Ascending aorta (tissue), 2 donors: ENCODE measurements at regions not wholly inside any gene's neighbourhood (a gene's known extent, or its start where the extent isn't known, plus 50 kb on each side); places are given as distances from the start of the nearest gene placed in this dataset.

Source experiments
- DNase-seq, 2 donors: peaks; one replicate each; pipeline ENCODE4 v3.0.0-alpha.2; 2019; ENCODE audit warnings: low spot score in 2 of 2
- H3K27ac ChIP-seq, 2 donors: fragments of 200-600 bp; sonication (generic); one replicate each; pipeline ENCODE4 v1.5.1; 2016 to 2017; ENCODE audit warnings: mild to moderate bottlenecking in 1 of 2
- H3K27me3 ChIP-seq: fragments of 200-600 bp; sonication (generic); one replicate; pipeline ENCODE4 v1.5.1; 2017
- H3K36me3 ChIP-seq, 2 donors: fragments of 200-600 bp; sonication (generic); one replicate each; pipeline ENCODE4 v1.5.1; 2016
- H3K4me1 ChIP-seq, 2 donors: fragments of 200-600 bp; sonication (generic); one replicate each; pipeline ENCODE4 v1.5.1; 2016 to 2017; ENCODE audit warnings: mild to moderate bottlenecking in 1 of 2
- H3K4me3 ChIP-seq, 2 donors: fragments of 200-600 bp; sonication (generic); one replicate each; pipeline ENCODE4 v1.5.1; 2016 to 2017; ENCODE audit warnings: mild to moderate bottlenecking in 1 of 2
- H3K9me3 ChIP-seq, 2 donors: fragments of 200-600 bp; sonication (generic); one replicate each; pipeline ENCODE4 v1.5.1; 2016
- CTCF ChIP-seq, 3 experiments: fragments of 200-600 bp in 2 of 3; fragments of 450-650 bp in 1 of 3; sonication (generic) in 2 of 3; IDR thresholded peaks; one replicate each; pipeline ENCODE4 v1.5.1; 2016 to 2019; ENCODE audit warnings: antibody characterized with exemption in 3 of 3, mild to moderate bottlenecking in 1 of 3, moderate library complexity in 1 of 3
- intact Hi-C: fragments of 100-400 bp; cut with DNase I; formaldehyde crosslinking; loops from one replicate; pipeline ENCODE4 v1.15.1; 2023

- no peak for TF ChIP-seq CTCF (IDR thresholded peaks at IDR 0.05)
- no peak for DNase-seq
- intact Hi-C loops, result no loop called here
- no peak overlapping the region for H3K4me3 ChIP-seq
- H3K27ac ChIP-seq, result no peak overlapping the region
- no peaks in the 10 kb centered on the region for H3K9me3 ChIP-seq
- H3K27me3 ChIP-seq, result no peaks in the 10 kb centered on the region
- H3K36me3 ChIP-seq, result no peaks in the 10 kb centered on the region
- no peaks in the 10 kb centered on the region for H3K4me1 ChIP-seq
Measured at GRCh38 chr3:31230425-31231223, 302.1 kb upstream of the STT3B start.

GRCh38 chr3:31232055-31233025 is 300.4 kb upstream of the STT3B start:
- no peaks in the 10 kb centered on the region for H3K36me3 ChIP-seq
- H3K4me3 ChIP-seq, result no peak overlapping the region
- intact Hi-C loops, result no loop called here
- H3K9me3 ChIP-seq, result no peaks in the 10 kb centered on the region
- DNase-seq, result no peak
- no peaks in the 10 kb centered on the region for H3K4me1 ChIP-seq
- no peaks in the 10 kb centered on the region for H3K27me3 ChIP-seq
- TF ChIP-seq CTCF (IDR thresholded peaks at IDR 0.05), result no peak
- no peak overlapping the region for H3K27ac ChIP-seq

- Histone ChIP-seq H3K27me3 (no peaks in the 10 kb centered on the region), H3K36me3 (no peaks in the 10 kb centered on the region), H3K4me3 (no peak overlapping the region), H3K27ac (no peak overlapping the region), H3K4me1 (peaks cover 0 to 6% of the 10 kb centered on the region in 2 donors), H3K9me3 (no peaks in the 10 kb centered on the region)
- DNase-seq, result no peak
- intact Hi-C loops, result no loop called here
- TF ChIP-seq CTCF (IDR thresholded peaks at IDR 0.05), result no peak
Measured at GRCh38 chr3:31234145-31234544, 298.6 kb upstream of the STT3B start.

- no peak for DNase-seq
- Histone ChIP-seq H3K27me3 (no peaks in the 10 kb centered on the region), H3K9me3 (no peaks in the 10 kb centered on the region), H3K4me3 (no peak overlapping the region), H3K27ac (no peak overlapping the region), H3K4me1 (peaks cover 0 to 6% of the 10 kb centered on the region in 2 donors), H3K36me3 (no peaks in the 10 kb centered on the region)
- intact Hi-C loops, result no loop called here
- TF ChIP-seq CTCF (IDR thresholded peaks at IDR 0.05), result no peak
Measured at GRCh38 chr3:31235062-31235700, 297.5 kb upstream of the STT3B start.

- no peak overlapping the region for H3K4me3 ChIP-seq
- no peaks in the 10 kb centered on the region for H3K9me3 ChIP-seq
- intact Hi-C loops, result no loop called here
- H3K27me3 ChIP-seq, result no peaks in the 10 kb centered on the region
- TF ChIP-seq CTCF (IDR thresholded peaks at IDR 0.05), result no peak
- H3K36me3 ChIP-seq, result no peaks in the 10 kb centered on the region
- no peak for DNase-seq
- H3K4me1 ChIP-seq, result peaks cover 0 to 6% of the 10 kb centered on the region in 2 donors
- H3K27ac ChIP-seq, result no peak overlapping the region
Measured at GRCh38 chr3:31237887-31238286, 294.8 kb upstream of the STT3B start.
